K562 (cell line): ENCODE measurements at regions not wholly inside any gene's neighbourhood (a gene's known extent, or its start where the extent isn't known, plus 50 kb on each side); places are given as distances from the start of the nearest gene placed in this dataset.

Experiments used
- CCAR2 ChIP-seq: fragments of 200-400 bp; formaldehyde crosslinking; IDR thresholded peaks from 2 replicates; pipeline ENCODE4 v1.6.1; 2017; ENCODE audit warnings: mild to moderate bottlenecking, low read depth, low read length
- CTCF ChIP-seq, 3 experiments: IDR thresholded peaks in 2 of 3; conservative IDR thresholded peaks in 1 of 3; 2 replicates each; pipeline ENCODE4 v1.5.1; 2011 to 2012; ENCODE audit warnings: low read length in 3 of 3, mild to moderate bottlenecking in 3 of 3, control low read depth in 2 of 3, improper control_type of control experiment in 1 of 3, inconsistent platforms in 1 of 3, low read depth in 1 of 3, mixed read lengths in 1 of 3, moderate library complexity in 1 of 3; ENCODE audit not compliant: insufficient read depth in 2 of 3
- EZH2 ChIP-seq: IDR thresholded peaks from 2 replicates; pipeline ENCODE4 v1.6.1; 2012; ENCODE audit warnings: low read depth, mild to moderate bottlenecking, inconsistent platforms, low read length, borderline replicate concordance
- TEAD4 ChIP-seq, 2 experiments: sonication (generic) in 1 of 2; formaldehyde crosslinking in 1 of 2; IDR thresholded peaks; 2 replicates each; pipeline versions ENCODE4 v1.6.1 to v1.8.0; 2012 to 2022; ENCODE audit warnings: borderline replicate concordance in 1 of 2, inconsistent platforms in 1 of 2, low read length in 1 of 2, mild to moderate bottlenecking in 1 of 2, missing genetic modification reagents in 1 of 2
- ZFP36 ChIP-seq: fragments of 150-350 bp; IDR thresholded peaks from 2 replicates; pipeline ENCODE4 v1.6.1; 2018; ENCODE audit warnings: low read length, low read depth; ENCODE audit not compliant: partially characterized antibody
- ZNF3 ChIP-seq: fragments of 250-450 bp; sonication (Bioruptor Pico); IDR thresholded peaks from 2 replicates; pipeline ENCODE4 v1.5.0; 2021; ENCODE audit warnings: mild to moderate bottlenecking, moderate library complexity

GRCh38 chr2:234808907-234809306 lies 142.9 kb upstream of the SH3BP4 start:
- no peak for TF ChIP-seq CTCF (IDR thresholded peaks at IDR 0.05 in 2 of 3, conservative IDR thresholded peaks at IDR 0.05 in 1 of 3; ENCODE audit: insufficient read depth in 2 of 3, low read depth in 1 of 3, low read length in 3 of 3)
- no peak for TF ChIP-seq ZNF3
- TF ChIP-seq EZH2: no peak
- TF ChIP-seq TEAD4 (IDR thresholded peaks at IDR 0.05; ENCODE audit: low read length): no peak
- TF ChIP-seq TEAD4 (CRISPR knock-in tag; IDR thresholded peaks at IDR 0.05; ENCODE audit: borderline replicate concordance): no peak
- TF ChIP-seq CCAR2: no peak
- TF ChIP-seq ZFP36: no peak
